Epithelial cell of esophagus (primary cell): ENCODE measurements at regions not wholly inside any gene's neighbourhood (a gene's known extent, or its start where the extent isn't known, plus 50 kb on each side); places are given as distances from the start of the nearest gene placed in this dataset.

Source experiments
- DNase-seq: peaks from one replicate; pipeline ENCODE4 v3.0.0; 2010; ENCODE audit warnings: low read depth
- H3K4me3 ChIP-seq: 2 replicates; pipeline ENCODE4 v1.5.1; 2011; ENCODE audit warnings: mild to moderate bottlenecking, low read length, control low read depth
- TF ChIP-seq, protein P1 (sequence below): IDR thresholded peaks from 2 replicates; pipeline ENCODE4 v1.5.1; 2011; ENCODE audit warnings: low read depth, mild to moderate bottlenecking, low read length, control low read depth, inconsistent platforms; ENCODE audit not compliant: insufficient read depth; ENCODE audit errors: missing control alignments

DNA sequence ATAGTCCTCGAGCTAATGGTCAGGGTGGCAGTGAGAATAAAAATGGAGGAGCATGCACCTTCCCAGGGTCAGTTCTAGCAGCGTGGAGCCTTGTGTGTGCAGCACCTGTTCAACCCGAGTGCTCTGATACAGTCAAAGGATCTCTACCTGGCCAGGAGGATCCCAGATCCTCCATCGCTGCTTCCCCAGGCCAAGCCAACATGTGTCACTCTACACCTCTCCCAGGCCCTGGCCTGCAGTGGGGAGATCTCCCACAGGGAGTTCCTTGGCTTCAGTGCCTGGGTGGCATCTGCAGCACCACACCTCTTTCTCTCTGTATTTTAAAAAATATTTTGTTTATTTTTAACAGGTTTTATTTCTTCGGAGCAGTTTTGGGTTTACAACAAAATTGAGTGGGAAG lies 414.8 kb upstream of the C2CD4B start:
- TF ChIP-seq, protein P1, sequence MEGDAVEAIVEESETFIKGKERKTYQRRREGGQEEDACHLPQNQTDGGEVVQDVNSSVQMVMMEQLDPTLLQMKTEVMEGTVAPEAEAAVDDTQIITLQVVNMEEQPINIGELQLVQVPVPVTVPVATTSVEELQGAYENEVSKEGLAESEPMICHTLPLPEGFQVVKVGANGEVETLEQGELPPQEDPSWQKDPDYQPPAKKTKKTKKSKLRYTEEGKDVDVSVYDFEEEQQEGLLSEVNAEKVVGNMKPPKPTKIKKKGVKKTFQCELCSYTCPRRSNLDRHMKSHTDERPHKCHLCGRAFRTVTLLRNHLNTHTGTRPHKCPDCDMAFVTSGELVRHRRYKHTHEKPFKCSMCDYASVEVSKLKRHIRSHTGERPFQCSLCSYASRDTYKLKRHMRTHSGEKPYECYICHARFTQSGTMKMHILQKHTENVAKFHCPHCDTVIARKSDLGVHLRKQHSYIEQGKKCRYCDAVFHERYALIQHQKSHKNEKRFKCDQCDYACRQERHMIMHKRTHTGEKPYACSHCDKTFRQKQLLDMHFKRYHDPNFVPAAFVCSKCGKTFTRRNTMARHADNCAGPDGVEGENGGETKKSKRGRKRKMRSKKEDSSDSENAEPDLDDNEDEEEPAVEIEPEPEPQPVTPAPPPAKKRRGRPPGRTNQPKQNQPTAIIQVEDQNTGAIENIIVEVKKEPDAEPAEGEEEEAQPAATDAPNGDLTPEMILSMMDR = no peak
- no peak overlapping the region for H3K4me3 ChIP-seq
- DNase-seq = no peak

DNA sequence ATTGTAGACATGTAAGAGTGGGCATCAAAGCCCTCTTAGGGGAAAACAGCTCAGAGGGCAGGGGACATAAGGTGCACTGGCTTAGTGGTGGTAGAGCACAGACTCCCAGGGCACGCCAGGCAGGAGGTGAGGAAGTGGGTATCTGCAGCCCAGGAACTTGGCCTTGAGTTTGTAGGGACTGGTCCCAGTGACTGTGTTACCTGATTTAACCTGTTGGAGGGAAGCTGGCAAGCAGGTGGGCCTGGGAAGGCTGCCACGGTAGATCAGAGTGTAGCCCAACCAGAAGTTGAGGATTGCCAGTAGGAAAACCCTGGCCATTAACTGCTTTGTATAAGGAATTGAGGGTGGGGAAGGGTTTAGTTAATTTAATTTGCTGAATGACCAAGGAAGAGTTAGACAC lies 417.5 kb upstream of the C2CD4B start:
- H3K4me3 ChIP-seq = no peak overlapping the region
- no peak for DNase-seq
- TF ChIP-seq, protein P1 = no peak

DNA sequence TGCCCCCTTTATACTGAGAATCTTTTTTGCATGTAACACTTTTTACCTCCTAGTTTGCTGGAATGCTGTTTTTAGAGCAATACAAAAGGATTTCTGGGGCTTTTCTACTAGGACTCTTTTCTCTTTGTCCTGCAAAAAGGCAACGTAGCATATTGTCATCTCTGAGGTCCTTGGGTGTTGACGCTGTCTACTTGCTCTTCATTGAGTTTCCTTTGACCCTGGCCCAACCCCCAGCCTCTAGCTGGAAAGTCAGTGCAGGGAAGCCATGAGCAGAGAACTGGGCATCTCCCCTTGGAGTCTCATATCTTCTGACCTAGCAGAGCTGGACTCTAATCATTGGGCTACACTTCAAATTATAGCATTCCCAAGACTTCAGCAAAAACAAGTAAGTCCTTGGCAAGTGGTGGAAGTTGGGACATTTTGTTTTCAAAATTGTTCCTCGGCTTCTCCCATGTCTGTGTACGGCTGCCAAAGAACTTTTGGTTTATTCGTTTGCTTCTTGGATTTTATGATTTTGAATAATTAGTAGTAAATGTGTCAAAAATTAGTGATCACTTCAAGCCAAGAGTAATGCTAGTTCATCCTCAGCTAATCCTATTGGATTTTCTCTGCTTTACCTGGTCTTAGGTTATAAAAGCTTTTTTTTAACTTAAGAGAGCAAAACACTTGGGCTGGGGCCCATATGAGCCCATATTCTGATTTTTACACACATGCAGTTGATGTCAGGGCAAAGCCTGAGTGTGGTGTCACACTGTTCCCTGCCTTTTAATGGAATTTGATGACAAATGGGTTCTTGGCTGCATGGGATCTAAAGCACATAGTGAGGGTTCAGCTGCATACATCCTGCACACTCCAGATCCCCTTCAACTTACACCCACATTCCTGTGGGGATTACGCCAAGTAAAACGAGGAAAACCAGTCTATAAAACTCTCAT lies 419.5 kb upstream of the C2CD4B start:
- TF ChIP-seq, protein P1 = no peak
- DNase-seq = no peak
- no peak overlapping the region for H3K4me3 ChIP-seq

DNA sequence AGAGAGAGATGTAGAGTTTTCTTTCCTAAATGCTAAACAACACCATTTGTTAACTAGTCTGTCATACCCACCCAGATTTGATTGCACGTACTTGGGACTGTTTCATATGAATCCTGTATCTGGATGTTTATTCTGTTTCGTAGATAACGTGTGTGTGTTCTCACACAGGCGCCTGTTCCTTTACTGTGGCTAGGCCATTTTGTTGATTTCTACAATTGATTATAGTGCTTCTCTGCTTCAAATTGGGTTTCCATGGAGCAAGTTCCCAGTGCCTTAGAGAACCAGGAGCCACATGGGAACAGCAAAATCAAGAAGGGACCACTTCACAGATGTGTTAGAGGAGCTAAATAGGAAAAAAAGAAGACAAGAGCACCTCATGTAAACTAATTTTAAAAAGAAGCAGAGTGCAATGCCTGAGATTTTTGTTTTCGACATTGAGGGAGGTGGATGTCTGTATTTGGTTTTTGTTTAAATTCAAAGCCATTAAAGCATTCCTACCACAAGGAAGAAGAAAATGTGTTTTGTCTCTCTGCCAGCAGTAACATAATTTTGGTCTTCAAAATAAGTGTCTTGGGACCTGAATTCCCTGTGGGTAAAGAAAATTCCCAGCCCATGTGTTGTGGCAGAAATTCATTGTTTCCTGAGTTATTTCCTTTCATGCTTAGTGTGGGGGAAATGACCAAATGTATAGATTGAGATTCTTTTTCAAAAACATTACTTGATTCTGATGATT lies 424.0 kb upstream of the C2CD4B start:
- H3K4me3 ChIP-seq = no peak overlapping the region
- TF ChIP-seq, protein P1 = no peak
- DNase-seq = no peak

DNA sequence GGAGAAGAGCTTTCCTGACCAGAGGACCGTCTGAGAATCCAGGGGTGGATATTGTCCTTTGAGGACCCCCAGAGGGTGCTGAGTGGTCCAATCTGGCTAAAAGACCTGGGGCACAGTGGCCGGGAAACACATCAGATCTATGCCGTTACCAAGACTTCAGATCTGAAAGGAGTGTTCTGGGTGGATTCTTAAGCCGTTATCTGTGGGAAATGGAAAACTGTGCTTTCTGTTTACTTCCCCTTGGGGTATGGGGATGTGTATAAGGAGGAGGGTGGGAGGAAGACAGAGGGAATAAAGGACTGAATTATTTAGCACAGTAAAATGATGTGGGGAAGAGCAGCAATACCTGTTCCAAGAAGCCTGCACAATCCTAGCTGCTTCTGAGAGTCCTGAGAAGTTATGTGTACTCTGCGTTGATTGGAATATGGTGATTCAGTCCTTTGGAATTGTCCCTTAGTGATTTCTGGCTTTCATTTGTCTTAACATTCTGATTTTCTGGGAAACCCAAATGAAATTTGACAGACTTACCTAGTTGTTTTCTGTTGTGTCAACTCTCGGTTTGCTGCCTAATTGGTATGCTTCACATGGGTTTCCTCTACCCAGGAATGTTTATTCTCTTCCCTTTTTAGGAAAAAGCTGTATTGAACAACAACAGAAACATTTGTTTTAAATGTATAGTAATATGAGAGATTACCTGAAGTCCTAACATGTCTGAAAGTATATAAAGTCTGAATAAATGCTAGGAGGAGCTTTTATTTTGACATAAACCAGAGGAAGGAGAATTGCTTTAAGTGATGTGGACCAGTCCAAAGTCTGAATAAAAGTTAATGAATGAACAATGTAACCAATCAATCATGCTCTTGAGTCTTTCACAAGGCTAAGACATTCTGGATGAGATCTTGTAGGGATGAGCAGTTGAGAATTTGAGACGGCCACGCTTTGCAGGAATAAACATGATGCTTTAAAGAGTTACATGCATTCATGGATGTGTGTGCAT lies 427.1 kb upstream of the C2CD4B start:
- DNase-seq = peak; percentile 9
- H3K4me3 ChIP-seq = no peak overlapping the region
- TF ChIP-seq, protein P1 = no peak

DNA sequence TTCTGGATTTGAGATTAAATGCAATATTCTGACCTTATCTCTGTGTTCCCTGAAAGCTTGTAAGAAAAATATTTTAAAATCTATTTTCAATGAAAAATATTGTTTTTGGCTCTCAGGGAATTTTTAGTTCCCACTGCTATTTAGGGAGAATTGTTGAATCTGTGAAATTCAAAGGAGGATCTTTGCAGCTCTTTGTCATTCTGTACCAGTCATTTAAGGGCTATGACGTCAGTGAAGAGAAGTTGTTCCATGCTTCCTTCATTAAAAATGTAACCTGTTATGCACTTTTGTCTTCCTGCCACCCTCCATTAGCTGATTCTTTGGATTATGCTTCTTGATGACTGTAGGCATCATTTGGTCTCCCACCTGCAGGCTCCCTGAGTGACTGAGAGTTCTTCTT lies 427.8 kb upstream of the C2CD4B start:
- no peak for DNase-seq
- no peak overlapping the region for H3K4me3 ChIP-seq
- TF ChIP-seq, protein P1 = no peak
